ENCODE measurements at regions not wholly inside any gene's neighbourhood (a gene's known extent, or its start where the extent isn't known, plus 50 kb on each side); places are given as distances from the start of the nearest gene placed in this dataset.
"Not testable (repeated sequence)": the region's sequence is repeated elsewhere in the genome, so short reads cannot be mapped to it uniquely, and the experiment has no call there.

DNA sequence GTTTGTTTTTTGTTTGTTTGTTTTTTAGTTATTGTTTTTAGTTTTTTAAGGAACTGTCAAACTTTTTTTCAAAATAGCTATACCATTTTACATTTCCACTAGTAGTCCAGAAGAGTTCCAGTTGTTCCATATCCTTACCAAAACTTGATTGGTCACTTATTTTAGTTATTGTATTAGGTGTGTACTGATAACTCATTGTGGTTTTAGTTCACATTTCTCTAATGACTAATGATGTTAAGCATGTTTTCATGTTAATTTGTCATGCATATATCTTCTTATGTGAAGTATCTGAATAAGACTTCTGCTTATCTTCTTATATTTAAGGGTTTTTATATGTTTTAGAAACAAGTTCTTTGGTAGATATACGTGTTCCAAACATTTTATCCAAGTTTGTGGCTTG lies 89.5 kb downstream of the CD200R1L start:
- Histone ChIP-seq H3K27ac (no peak overlapping the region), H3K4me1 (no peaks in the 10 kb centered on the region), H3K27me3 (no peaks in the 10 kb centered on the region), H3K9me3 (no peaks in the 10 kb centered on the region), H3K4me3 (replicated peaks in 1 of 3) (no peak overlapping the region), H3K36me3 (no peaks in the 10 kb centered on the region)
- TF ChIP-seq, protein P1, sequence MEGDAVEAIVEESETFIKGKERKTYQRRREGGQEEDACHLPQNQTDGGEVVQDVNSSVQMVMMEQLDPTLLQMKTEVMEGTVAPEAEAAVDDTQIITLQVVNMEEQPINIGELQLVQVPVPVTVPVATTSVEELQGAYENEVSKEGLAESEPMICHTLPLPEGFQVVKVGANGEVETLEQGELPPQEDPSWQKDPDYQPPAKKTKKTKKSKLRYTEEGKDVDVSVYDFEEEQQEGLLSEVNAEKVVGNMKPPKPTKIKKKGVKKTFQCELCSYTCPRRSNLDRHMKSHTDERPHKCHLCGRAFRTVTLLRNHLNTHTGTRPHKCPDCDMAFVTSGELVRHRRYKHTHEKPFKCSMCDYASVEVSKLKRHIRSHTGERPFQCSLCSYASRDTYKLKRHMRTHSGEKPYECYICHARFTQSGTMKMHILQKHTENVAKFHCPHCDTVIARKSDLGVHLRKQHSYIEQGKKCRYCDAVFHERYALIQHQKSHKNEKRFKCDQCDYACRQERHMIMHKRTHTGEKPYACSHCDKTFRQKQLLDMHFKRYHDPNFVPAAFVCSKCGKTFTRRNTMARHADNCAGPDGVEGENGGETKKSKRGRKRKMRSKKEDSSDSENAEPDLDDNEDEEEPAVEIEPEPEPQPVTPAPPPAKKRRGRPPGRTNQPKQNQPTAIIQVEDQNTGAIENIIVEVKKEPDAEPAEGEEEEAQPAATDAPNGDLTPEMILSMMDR (IDR thresholded peaks at IDR 0.05) = no peak
- no peak for TF ChIP-seq POLR2A (IDR thresholded peaks at IDR 0.05)
- WGBS, 2 donors = 86 to 90% methylated on average over 1 of the region's 1 CpG
- intact Hi-C loops (cut with DNase I) = no loop called here
- no peak for DNase-seq

DNA sequence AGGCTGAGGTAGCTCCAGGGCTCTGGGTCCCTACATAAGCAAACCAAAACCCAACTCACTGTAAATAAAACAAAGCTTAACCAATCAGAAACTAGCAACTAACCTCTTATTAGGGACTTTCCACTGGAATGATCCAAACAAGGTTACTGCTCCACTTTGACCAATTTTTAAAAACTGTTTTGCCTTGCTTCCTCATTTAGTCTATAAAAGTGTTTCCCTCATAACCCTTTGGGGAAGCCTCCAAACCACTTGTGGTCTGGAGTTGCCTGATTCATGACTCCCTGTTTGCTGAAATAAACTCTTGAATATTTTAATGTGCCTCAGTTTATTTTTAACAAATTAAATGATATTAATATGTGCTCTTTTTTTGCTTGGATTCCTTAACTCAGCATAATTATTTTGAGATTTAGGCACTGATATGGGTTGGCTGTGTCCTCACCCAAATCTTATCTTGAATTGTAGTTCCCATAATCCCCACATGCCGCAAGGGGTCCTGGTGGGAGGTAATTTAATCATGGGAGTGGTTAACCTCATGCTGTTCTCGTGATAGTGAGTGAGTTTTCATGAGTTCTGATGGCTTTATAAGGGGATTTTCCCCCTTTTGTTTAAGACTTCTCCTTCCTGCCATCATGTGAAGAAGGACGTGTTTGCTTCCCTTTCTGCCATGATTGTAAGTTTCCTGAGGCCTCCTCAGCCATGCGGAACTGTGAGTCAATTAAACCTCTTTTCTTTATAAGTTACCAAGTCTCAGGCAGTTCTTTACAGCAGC lies 90.6 kb downstream of the CD200R1L start:
- Histone ChIP-seq H3K27ac (no peak overlapping the region), H3K4me1 (no peaks in the 10 kb centered on the region), H3K4me3 (replicated peaks in 1 of 3) (no peak overlapping the region), H3K27me3 (no peaks in the 10 kb centered on the region), H3K36me3 (no peaks in the 10 kb centered on the region), H3K9me3 (no peaks in the 10 kb centered on the region)
- TF ChIP-seq POLR2A (IDR thresholded peaks at IDR 0.05) = no peak
- TF ChIP-seq, protein P1 (IDR thresholded peaks at IDR 0.05) = no peak
- WGBS, 2 donors = 85 to 88% methylated on average over 4 of the region's 4 CpGs
- intact Hi-C loops (cut with DNase I) = no loop called here
- no peak for DNase-seq

DNA sequence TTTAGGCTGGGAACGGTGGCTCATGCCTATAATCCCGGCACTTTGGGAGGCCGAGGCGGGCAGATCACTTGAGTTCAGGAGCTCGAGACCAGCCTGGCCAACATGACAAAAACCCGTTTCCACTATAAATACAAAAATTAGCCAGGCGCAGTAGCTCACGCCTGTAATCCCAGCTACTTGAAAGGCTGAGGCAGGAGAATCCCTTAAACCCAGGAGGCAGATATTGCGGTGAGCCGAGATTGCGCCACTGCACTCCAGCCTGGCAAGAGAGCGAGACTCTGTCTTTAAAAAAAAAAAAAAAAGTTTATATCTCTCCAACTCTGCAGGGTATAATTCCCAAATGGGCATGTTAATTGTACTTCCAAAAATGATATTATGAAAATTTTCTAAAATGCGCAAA lies 91.6 kb downstream of the CD200R1L start:
- H3K36me3 ChIP-seq; DNase-seq; H3K9me3 ChIP-seq; H3K4me3 ChIP-seq (replicated peaks in 1 of 3); H3K27ac ChIP-seq; H3K4me1 ChIP-seq; intact Hi-C loops (cut with DNase I); H3K27me3 ChIP-seq: not testable (repeated sequence)
- WGBS, 2 donors = 89 to 93% methylated on average over 13 of the region's 13 CpGs

DNA sequence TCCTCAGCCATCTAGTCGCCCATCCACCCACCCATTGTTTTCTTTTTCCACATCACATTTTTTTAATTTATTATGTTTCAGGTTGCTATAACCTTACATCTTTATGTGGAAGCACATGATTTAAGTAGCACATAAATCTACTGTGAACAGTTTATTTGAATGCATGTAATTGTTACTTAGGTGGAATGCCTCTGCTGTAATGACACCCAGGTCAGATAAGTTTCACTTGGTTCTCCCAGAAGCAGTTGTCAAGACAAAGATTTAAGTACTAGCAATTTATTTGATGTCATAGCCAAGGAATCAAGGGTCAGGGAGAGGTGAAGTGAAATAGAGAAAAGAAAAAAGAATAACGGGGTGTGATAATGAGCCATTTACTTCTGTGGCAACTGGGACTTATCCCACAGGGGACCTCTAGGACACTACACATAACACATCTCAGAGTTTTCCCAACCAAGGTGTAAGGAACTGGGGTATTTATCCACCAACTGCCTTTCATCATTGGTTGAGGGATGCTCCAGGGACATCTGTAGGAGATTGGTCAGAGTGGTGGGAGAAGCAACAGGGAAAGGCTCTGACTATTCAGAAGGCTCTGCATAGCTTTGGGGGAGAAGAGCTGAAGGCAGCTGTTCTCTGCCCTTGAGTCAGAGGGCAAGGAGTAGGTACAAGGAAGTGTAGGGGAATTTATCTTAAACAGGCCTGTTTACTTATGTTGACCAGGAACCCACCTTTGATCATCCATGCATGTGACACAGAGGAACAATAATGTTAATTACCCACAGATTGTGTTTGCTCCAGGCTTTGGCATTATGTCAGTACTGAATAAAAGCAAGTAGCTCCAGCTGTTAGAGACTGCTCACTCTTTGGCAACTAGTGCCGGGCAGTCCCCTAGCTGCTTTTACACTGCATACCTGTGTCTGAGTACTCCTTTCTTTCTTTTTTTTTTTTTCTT lies 94.8 kb downstream of the CD200R1L start:
- Histone ChIP-seq H3K27me3 (no peaks in the 10 kb centered on the region), H3K27ac (no peak overlapping the region), H3K36me3 (no peaks in the 10 kb centered on the region), H3K4me1 (no peaks in the 10 kb centered on the region), H3K9me3 (no peaks in the 10 kb centered on the region), H3K4me3 (replicated peaks in 1 of 3) (no peak overlapping the region)
- TF ChIP-seq, protein P1 (IDR thresholded peaks at IDR 0.05) = no peak
- no peak for TF ChIP-seq POLR2A (IDR thresholded peaks at IDR 0.05)
- 86% methylated on average over 3 of the region's 3 CpGs for WGBS, 2 donors
- DNase-seq = no peak
- intact Hi-C loops (cut with DNase I) = no loop called here

DNA sequence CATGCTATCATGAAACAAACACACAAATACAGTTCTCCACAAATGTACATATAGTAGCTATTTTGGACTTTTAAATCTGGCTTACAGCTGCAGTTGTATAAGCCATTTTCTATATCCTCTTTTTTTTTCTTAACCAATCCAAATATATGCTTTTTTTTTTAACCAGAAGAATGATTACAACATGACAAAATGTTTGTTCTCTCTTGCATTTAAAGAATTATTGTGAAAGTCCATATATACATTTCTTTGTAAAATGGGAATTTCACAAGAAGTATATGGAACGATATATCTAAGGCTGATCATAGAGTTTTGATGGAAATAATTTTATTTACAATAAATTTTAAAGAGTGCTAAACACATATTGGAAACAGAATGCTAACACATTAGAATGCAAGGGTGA lies 95.6 kb downstream of the CD200R1L start:
- H3K4me3 ChIP-seq (replicated peaks in 1 of 3) = no peak overlapping the region
- no peaks in the 10 kb centered on the region for H3K9me3 ChIP-seq
- H3K27ac ChIP-seq = no peak overlapping the region
- 93 to 94% methylated on average over 1 of the region's 1 CpG for WGBS, 2 donors
- no peaks in the 10 kb centered on the region for H3K36me3 ChIP-seq
- intact Hi-C loops (cut with DNase I) = no loop called here
- TF ChIP-seq, protein P1 (IDR thresholded peaks at IDR 0.05) = no peak
- TF ChIP-seq POLR2A (IDR thresholded peaks at IDR 0.05) = no peak
- H3K27me3 ChIP-seq = no peaks in the 10 kb centered on the region
- no peaks in the 10 kb centered on the region for H3K4me1 ChIP-seq
- DNase-seq = no peak
